NCI-H524 (cell line): ENCODE measurements at regions not wholly inside any gene's neighbourhood (a gene's known extent, or its start where the extent isn't known, plus 50 kb on each side); places are given as distances from the start of the nearest gene placed in this dataset.
"Not testable (repeated sequence)": the region's sequence is repeated elsewhere in the genome, so short reads cannot be mapped to it uniquely, and the experiment has no call there.

Experiments
- DNase-seq, 2 experiments: peaks; one replicate each; lab custom pipeline; 2025; lab: John Stamatoyannopoulos, UW

DNA sequence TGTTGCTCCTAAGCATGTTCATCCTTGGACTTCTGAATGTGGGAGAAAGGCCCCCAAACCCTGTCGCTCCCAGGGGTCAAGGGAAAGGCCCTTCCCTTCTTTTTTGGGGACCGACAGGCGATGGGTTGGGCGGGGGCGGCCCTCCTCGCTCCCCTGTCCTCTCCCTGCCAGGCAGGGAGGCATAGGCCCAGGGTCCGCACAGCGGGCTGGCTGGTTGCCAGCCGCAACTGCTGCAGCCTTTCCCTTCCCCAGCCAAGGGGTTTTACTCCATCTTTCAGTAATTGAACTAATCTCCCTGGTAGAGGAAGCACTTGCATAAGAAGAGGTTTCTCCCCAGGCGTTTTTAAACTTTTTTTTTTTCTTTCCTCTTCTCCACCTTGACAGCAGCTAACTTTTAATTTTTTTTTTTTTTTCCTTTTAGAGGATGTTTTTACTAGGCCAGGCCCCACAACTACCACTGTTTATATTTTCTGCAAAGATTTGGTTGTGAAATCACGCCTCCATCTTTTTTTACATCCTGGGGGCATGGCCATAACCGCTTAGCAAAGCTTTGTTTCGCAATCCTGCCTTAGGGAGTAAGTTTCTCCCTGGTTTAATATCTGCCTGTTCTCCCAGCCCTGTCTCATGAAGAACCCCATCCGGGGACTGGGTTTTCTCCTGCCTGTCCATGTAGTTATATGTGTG is 216.9 kb upstream of the ZNF608 start:
- no peak for DNase-seq

DNA sequence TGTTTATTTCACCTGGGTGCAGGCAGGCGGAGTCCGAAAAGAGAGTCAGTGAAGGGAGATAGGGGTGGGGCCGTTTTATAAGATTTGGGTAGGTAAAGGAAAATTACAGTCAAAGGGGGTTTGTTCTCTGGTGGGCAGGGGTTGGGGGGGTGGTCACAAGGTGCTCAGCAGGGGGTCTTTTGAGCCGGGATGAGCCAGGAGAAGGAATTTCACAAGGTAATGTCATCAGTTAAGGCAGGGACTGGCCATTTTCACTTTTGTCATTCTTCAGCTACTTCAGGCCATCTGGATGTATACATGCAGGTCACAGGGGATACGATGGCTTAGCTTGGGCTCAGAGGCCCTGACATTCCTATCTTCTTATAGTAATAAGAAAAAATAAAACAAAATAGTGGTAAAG is 220.3 kb upstream of the ZNF608 start:
- DNase-seq, result not testable (repeated sequence)

DNA sequence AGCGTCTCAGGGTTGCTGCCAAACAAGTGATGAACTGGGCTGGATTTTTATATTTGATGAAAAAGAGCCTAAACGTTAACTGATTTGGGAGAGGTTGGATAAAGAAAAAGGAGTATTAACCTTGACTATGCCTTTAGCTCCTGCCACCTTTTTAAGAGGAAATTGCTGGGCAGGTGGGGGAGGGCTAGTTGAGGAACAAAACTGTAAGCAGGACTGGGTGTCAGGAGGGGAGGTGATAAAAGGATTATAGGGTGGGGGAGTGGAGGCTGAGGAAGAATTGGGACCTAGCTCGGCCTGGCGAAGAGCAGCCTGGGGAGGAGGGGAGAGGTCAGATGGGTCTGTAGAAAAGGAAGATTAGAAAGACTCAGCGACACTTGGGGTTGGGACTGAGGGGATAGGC is 223.9 kb upstream of the ZNF608 start:
- not testable (repeated sequence) for DNase-seq

DNA sequence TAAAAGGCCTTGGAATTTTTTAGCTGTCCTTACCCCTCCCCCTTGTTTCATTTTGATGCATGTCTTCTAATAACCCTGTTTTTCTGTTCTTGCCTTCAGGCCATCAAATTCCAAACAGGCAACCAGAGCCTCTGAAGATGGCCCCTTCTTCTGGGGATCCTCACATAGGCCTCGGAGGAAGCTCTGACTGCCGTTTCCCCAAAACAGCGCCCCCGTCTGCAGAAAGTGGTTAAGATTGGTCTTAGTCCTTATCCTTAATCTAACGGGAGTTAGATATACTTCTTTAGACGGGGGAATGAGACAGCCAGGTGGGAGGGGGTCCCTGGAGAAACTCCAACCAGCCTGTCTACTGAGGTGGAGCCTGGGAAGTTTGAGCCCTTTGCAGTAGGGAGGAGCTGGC is 226.3 kb upstream of the ZNF608 start:
- no peak for DNase-seq

DNA sequence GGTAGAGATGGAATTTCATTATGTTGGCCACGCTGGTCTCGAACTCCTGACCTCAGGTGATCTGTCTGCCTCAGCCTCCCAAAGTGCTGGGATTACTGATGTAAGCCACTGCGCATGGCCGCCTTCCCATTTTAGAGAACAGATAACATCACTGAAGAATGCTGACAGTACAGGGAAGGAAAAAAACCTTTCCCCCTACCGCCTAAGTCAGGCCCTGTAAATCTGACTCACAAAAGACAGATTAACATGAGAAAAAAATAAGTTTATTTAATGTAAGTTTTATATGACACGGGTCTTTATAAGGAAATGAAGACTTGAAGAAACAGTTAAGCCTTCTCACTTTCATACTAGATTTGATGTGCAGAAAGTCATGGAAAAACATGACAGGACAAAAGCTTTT is 227.2 kb upstream of the ZNF608 start:
- DNase-seq, result no peak

DNA sequence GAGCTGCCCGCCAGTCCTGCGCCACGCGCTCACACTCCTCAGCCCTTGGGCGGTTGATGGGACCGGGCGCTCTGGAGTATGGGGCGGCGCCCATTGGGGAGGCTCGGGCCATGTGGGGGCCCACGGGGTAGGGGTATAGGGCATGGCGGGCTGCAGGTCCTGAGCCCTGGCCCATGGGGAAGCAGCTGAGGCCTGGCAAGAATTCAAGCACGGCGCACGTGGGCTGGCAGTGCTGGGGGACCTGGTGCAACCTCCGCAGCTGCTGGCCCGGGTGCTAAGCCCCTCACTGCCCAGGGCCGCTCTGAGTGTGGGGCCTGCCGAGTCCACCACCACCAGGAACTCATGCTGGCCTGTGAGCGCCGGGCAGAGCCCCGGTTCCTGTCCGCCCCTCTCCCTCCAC is 229.6 kb upstream of the ZNF608 start:
- no peak for DNase-seq

- no peak for DNase-seq
Observed at GRCh38 chr5:124979251-124979650, 232.8 kb upstream of the ZNF608 start.

DNA sequence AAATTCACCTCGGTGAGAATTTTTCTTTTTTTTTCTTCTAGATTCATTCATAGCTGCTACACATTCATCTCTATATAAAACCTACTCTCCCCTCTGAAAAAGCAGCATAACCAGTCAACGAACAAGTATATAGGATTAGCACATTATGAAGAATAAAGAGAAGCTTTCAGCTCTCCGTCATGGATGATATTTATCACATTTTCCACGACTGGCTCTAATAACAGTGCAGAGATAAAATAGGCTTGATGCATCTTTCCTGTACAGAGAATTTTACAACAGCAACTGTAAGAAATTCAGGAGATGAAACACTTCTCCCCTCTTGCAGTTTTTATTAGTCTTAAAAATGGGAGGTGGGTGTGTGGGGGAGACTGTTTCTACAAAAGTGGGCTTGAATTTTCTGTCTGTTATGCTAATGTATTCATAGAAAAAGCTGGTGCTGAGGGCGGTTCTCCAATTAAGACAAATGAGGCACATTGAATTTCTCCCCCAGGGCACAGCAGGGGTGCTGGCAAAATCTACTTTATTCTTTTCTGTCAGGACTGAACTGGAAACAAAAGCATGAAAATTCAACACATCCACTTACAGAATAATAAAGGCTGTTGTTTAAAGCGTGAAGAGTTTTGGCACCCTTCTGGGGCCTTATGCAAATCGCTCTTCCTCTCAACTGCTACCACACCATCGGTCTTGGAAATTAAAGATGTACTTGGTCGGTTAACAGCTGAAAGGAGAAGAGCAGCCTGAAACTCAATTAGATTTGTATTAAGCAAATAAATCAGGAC is 233.9 kb upstream of the ZNF608 start:
- DNase-seq, result no peak

GRCh38 chr5:124981901-124982300 is 235.5 kb upstream of the ZNF608 start:
- no peak for DNase-seq

DNA sequence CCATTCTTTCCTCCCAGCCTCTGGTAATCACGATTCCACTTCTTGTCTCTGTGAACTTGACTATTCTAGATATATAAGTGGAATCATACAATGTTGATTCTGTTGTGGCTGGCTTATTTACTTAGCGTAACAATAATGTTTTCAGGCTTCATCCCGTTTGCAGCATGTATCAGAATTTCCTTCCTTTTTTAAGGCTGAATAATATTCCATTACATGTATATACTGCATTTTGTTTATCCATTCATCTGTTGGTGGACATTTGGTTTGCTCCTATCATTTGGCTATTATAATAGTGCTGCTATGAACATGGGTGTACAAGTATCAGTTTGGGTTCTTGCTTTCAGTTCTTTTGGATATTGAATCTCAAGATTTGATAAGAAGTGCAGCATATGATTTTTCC is 239.7 kb upstream of the ZNF608 start:
- no peak for DNase-seq

DNA sequence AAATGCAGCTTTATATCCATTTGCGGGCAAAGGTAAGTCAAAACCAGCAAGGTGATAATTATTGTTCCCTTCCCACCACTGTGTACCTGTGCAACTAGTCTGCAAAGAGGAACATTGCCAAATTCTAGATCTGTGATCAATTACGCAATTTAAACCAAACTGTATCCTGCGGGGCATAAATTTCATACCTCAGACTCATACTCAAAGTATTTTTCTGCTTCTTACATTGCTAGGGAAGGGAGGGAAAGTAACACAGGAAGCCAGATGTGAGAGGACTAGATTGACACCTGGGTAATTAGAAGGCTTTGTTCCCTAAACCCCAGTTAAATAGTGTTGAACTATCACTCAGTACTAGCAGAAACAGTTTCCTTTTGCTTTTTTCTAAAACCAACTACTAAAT is 240.2 kb upstream of the ZNF608 start:
- DNase-seq, result no peak

GRCh38 chr5:124987786-124988185 is 241.3 kb upstream of the ZNF608 start:
- DNase-seq, result not testable (repeated sequence)

DNA sequence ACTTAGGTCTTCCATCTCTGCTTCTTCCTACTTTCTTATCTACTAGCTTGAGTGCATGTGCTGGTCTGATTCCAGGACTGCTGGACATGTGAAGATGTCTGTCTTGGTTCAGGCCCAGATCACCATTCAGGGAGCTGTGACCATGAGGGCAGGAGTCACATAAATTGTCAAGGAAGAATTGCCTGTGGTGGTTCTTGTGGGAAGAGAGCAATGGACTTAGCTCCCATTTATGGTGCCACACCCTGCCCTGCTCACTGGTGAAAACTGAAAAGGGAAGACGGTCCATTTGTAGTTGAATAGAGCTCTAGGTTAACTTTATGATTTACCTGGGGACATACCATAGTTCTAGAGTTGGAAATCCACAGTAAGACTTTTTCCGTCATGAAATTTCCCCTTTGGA is 244.3 kb upstream of the ZNF608 start:
- DNase-seq, result no peak

DNA sequence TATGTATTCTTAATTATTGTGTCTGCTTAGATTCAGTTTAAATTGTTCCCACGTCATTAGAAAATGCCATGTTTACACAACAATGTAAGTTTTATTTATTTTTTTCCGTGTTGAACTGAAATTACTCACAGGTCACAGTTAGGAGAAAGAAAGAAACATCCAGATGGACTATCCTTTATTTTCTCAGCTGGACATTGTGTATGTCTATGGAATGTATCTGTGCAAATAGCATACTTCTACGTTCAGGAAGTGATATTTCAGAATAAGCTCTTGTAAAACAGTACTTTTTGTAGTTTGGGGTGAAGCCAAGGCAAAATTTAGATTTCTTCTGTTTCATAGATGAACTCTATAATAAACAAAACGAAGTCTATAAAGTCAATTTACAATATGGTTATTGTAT is 249.0 kb upstream of the ZNF608 start:
- DNase-seq, result no peak

DNA sequence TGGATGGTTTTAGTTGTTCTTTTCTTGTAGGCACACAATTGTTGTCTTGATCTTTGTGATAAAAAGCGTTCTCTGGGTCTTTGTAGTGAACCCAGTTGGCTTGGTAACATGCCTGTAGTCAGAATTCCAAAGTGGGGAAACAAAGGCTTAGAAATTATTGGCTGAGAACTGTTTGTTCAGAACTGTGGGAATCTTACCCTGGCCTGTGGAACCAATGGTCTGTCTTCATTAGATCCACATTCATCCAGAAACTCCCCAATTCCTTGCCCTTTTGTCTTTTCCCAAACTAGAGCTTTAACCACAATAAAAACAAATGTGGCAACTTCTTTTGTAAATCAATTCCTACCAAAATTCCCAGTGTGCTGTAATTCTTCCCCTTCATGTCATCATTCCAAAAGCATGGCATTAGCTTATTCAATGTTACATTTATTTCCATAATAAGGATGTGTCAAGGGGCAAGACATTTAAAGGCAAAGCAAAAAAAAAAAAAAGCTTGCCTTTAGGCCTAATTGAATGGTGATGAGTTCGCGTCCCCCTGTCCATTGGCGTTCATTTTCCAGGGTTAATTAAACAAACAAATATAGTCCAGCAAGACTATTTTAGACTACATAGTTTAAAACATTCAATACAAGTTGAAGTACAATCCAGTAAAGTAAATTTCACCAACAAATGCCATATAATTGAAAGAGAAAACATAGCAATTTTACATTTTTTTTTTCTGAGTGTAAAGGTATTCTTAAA is 249.8 kb upstream of the ZNF608 start:
- no peak for DNase-seq

- no peak for DNase-seq
Observed at GRCh38 chr5:124996764-124997077, 250.3 kb upstream of the ZNF608 start.

- no peak for DNase-seq
Observed at GRCh38 chr5:124997186-124997893, 250.9 kb upstream of the ZNF608 start.

- no peak for DNase-seq
Observed at GRCh38 chr5:124998520-124998919, 252.1 kb upstream of the ZNF608 start.

DNA sequence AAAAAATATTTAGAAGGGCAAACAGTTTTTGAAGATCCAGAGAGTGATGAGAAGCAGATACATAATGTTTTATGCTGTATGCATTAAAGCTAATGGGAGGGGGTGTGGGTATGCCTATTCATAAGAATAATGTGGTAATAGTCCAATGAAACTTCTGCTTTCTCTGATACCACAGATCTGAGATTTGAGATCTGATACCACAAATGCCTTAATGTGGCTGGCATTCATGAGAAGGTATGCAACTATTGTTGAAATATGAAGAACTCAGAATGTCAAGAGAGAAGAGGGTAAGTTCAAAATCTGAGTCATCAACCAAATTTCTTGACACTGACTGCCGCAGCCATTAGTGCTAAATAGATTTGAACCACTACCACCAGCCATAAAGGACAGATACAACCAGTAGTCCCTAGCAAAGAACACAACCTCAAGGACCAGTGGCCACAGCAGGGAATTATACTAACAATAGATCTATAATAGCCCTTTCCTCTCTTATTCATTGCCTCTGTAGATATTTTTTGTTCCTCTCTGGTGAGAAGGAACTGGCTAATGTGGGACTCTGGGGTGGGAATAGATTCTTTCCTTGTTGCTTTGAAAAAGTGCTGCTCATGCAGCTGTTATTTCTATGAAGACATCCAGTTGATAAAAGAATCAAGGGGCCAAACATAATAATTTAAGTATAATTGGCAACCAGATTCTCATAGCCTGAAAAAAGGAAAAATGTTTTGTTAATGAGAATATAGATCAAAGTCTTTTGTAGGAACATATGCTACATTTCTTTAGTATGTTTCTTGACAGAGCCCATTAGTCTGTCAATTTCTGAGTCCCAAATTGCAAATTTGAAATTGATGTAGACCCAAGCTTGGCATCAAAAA is 256.5 kb upstream of the ZNF608 start:
- no peak for DNase-seq

DNA sequence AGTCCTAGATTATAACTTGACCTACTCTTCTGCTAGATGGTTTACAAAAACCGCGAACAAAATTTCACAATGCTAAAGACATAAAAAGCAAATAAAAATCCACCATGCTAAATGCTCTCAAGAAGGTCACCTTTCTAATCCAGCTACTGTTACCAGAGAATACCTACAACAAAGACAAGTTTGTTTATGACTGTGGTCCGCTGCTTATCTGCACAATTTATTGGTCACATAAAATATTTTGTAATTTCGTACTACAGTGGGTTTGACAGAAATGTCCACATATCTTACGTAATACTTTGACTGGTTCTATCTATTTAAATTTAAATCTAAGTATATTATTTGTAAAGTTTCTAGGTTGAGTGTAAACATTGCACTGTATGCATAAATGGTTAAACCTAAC is 257.6 kb upstream of the ZNF608 start:
- DNase-seq, result no peak

GRCh38 chr5:125005266-125005665 is 258.8 kb upstream of the ZNF608 start:
- no peak for DNase-seq
